NCI-H510A (cell line): ENCODE measurements at regions not wholly inside any gene's neighbourhood (a gene's known extent, or its start where the extent isn't known, plus 50 kb on each side); places are given as distances from the start of the nearest gene placed in this dataset.
"Not testable (repeated sequence)": the region's sequence is repeated elsewhere in the genome, so short reads cannot be mapped to it uniquely, and the experiment has no call there.

Experiments used
- DNase-seq: peaks from one replicate; lab custom pipeline; 2025; lab: John Stamatoyannopoulos, UW

DNA sequence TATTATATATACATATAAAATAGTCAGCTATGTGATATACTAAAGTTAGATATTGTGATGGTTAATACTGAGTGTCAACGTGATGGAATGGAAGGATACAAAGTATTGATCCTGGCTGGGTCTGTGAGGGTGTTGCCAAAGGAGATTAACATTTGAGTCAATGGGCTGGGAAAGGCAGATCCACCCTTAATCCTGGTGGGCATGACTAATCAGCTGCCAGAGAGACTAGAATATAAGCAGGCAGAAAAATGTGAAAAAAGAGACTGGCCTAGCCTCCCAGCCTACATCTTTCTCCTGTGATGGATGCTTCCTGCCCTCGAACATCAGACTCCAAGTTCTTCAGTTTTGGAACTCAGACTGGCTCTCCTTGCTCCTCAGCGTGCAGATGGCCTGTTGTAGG is 321.6 kb upstream of the NT5E start:
- not testable (repeated sequence) for DNase-seq

DNA sequence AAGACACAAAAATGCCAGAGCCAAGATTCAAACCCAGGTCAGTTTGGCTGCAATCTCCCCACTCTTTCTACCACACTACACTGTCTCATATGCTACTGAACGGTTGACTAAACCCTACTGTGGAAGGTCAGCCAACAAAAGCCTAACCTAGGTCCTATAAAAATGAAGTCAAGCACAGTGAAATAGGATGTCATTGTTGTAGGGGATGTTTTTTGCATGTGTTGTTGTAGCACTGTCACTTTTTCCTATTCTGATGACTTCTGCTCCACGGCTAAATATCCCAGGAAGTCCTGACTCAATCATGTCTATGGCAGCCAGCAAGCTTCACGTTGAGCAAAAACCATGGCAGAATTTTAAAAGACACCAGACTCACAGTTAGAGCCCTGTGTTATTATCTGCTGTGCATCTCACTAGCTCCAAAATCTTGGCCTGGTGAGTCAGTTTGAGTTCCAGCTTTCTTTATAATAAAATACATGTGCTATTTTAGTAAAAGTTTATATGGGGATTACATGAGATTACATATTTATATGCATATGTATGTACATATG is 322.1 kb upstream of the NT5E start:
- DNase-seq: no peak

GRCh38 chr6:85127168-85127498 is 322.8 kb upstream of the NT5E start:
- DNase-seq: no peak

GRCh38 chr6:85126485-85127167 is 323.3 kb upstream of the NT5E start:
- DNase-seq: no peak

GRCh38 chr6:85125526-85125925 is 324.4 kb upstream of the NT5E start:
- DNase-seq: no peak

DNA sequence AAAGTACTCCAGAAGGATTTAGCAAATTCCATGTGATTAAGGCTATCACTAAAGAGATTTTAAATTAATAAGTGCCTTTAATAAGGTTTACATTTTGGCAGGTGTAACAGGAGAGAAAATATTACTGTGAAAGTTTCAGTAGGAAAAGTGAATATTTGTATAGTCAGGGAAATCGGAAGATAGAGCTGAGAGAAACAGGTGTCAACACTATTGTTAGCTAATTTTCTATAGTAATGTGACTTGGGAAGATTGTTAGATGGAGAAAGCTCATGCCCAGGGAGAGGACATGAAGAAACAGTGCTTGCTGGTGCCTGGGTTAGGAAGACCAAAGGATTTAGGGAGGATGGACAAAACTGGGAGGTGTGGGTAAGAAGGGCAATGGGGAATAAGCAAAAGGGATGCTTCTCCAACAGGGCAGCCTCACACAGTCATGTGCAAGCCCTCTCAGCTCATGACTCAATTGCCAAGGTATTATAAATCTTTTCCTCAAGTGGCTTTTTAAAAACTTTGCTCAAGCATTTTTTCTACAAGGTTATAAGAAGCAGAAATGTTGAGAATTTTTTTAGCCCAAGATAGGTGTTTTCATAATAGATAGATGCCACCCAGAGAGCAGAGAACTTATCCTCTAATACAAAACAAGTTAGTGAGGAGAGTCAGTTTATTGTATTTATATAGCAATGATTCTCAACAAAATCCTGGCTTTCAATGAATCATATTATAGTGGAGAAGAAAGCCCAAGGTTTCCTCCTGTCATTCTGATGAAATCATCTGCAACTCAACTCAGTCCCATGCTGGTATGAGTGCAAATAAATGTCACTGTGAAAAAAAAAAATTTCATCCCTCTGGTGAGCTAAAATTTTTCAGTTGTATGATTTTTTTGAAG is 325.2 kb upstream of the NT5E start:
- no peak for DNase-seq

GRCh38 chr6:85121158-85121557 is 328.7 kb upstream of the NT5E start:
- no peak for DNase-seq

DNA sequence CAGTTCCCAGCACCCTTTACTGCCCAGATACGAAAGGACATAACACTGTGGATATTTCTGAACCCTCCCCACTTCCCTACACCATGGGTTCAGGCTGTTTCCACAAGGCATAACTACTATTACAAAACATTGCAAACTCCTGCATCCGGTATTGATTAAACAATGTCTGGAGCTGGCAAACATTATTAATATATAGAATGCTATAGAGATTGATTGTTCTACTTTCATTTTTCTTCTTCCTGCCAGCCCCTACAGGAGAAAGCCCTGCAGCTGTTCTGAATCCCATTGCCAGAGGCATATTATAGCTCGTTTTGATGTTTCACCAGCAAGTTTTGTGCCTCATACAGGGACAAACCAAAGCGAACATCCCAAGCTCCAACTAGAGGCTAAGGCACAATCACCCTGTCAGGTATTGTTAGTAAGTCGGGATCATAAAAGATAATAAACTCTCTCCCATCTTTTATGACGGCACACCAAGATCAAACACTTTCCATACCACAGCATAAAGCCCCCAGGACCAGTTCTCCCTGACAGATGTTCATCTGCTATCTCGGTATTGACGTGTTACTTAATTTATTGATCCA is 331.1 kb upstream of the NT5E start:
- DNase-seq: no peak

DNA sequence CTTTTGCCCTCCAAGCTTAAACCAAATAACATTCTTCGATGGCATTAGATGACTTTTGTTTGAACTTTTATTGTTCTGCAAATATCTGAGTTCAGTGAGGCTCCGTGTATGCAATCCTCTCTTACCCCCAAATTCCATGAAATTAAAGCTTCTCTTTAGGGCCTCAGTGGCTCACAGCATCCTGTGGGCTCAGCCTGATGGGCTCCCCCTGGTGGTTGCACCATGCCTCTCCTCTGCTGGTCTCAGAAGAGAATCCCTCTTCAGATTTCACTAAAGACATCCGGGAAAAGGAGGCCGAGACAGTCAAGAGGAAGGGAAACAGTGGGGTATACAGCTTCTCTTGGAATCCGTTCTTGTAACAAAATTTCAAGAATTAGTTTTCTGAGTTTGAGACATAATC is 331.6 kb upstream of the NT5E start:
- no peak for DNase-seq

DNA sequence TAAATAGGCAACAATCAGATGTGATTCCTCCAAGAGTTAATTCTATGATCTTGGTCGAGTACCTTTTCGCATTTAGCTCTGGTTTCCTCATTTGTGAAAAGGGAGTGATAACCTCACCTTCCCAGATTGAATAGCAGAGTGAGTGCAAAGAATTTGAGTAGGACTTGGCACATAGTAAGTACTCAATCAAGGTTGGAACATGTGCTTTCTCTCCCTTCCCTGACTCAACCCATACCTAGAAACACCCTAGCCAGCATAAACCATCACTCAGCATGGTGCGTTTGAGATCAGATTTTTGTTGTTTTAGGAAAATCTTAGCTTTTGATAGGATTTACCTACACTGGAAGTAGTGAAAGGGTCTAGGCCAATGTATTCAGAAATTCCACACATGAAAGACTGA is 333.4 kb upstream of the NT5E start:
- no peak for DNase-seq

DNA sequence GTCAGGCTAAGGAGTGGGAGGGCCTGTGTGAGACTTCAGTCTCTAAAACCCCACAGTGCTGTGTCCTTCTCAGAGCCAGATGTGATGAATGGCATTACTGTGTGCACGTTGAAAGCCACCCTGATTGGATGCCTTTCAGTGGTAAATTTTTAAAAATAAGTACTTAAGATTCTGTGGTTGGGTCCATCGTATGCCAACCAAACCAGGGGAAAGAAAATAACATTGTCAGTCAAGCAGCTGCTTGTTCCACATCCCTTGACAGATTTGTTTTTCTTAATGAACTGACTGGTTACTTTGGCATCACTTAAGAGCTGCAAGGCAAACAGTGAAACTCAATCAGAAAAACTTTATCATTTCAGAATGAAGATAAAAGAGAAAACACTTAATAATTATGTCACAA is 334.0 kb upstream of the NT5E start:
- DNase-seq: no peak

- no peak for DNase-seq
Measured at GRCh38 chr6:85115376-85115775, 334.5 kb upstream of the NT5E start.

GRCh38 chr6:85114581-85114935 is 335.3 kb upstream of the NT5E start:
- no peak for DNase-seq

DNA sequence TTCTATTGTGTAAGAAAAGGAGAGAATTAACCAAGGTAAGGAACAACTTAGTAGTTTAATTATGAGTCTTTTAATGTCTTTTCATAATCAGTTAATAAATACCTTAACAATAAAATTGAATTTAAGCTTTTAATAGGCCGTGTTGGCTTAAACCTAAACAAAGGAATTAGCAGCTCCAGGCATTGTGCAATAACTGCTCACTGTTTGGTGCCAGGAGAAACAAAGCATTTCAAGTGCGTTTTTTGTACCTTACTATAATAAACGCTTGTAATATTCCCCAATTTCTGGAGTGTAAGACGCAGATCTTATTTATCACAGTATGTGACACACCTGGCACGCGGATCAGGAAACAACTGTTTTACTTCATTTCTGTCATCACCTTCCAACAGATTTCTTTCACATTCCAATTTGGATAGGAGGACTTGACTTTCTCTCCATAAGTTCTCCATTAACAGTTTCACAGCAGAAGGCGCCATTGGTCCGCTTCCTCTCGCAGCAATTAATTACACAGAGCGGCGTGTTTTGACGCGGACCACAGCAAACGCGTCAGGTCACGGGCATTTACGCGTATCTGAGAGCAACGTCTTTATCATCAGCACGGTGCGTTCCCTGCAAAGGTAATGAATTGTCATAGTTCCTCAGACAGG is 335.8 kb upstream of the NT5E start:
- no peak for DNase-seq

DNA sequence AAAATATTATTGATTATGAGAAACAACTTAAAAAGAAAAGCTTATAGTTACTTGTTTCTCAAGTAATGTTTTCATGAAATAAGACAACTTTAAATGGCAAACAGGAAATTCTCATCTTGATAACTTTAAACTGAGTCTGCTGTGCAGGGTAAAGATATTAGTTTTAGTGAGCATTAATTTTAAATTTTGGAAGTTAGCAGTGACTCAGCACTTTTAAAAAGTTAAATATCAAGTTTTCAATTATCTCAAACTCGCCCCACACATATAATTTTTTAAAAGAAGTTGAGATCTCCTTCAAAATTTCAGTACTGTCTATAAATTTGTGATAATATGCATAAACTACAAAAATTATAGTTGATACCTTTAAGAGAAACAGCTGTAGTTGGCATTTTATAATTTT is 337.3 kb upstream of the NT5E start:
- DNase-seq: no peak

DNA sequence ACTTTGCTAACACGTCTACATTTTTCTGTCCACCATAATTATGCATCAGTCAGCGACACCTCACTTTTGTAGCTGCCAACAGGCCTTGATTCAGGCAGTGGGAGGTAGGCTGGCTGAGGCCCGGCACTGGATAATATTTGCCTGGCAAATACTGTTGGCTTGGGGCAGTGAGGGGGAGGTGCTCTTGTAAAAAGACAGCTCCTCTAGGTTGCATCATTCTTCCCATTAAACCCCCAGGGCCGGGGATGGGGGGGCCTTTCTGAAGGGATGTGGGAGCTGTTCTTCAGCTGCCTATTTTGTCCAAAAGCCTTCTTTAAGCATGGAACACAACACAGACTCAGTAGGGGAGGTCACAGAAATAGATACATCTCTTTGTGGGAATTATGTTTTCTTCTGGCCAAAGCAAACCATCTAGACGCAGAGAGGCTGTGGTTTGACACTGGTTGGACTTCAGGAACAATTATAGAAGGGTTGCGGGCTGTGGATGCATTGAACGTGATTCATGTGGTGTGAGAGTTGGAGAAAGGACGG is 338.3 kb upstream of the NT5E start:
- DNase-seq: no peak

DNA sequence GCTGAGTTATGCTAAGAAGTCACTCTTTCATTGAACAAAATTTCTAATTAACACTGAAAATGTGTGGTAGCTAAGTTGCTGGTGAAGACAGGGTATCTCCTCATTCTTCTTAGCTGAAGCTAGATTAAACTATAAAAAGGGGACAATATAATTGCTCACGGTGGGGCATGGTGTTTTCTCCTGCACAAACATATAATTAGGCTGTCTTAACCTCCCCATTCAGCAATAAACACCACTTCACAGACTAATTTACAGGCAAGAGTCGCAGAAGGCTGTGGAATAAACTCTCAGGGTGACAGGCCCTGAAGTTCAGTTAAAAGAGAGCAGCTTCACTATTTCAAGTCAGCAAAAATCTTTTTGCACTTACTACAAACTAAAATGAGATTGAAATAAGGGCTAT is 338.9 kb upstream of the NT5E start:
- no peak for DNase-seq

GRCh38 chr6:85107701-85108100 is 342.2 kb upstream of the NT5E start:
- no peak for DNase-seq

- DNase-seq: no peak
Measured at GRCh38 chr6:85096976-85097375, 332.6 kb upstream of the TBX18 start.

DNA sequence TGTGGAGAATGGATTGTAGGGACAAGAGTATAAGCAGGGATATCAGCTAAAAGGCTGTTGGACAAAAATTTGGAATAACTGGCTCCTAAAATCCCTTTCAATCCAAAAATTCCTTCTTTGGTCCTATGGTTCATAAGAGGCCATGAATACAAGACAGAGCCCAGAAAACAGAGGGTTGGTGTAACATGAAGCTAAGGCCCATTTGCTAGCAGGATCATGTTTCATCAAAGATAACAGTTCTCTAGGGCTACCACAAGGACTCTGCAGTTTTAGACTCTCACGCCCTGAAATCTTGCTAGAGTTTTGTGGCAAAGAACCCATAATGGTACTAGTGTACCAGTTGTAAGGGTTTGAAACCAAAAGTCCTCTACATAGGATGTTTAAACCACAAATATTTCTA is 327.8 kb upstream of the TBX18 start:
- DNase-seq: no peak

- DNase-seq: no peak
Measured at GRCh38 chr6:85089255-85089654, 324.9 kb upstream of the TBX18 start.

DNA sequence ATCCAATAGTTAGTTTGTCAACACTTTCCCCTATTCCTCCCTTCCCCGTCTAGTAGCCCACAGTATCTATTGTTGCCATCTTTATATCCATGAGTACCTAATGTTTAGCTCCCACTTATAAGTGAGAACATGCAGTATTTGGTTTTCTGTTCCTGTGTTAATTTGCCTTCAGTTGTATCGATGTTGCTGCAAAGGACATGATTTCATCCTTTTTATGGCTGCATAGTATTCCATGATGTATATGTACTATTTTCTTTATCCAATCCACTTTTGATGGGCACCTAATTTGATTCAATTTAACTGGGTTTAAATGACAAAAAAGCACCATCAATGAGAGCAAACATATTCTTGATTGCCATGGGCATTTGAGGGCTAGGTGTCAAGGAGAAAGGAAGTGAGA is 321.5 kb upstream of the TBX18 start:
- no peak for DNase-seq
